ENCODE measurements at regions not wholly inside any gene's neighbourhood (a gene's known extent, or its start where the extent isn't known, plus 50 kb on each side); places are given as distances from the start of the nearest gene placed in this dataset.

- no TSS peak for BruUV-seq (replicated peaks)
- Histone ChIP-seq H2BK5ac (ENCODE audit: low read depth, low read length, poor library complexity, severe bottlenecking) (no peak overlapping the region), H3K18ac (ENCODE audit: low read depth, low read length) (no peak overlapping the region), H3K9me1 (ENCODE audit: insufficient read depth, low read length) (no peaks in the 10 kb centered on the region), H3K4me2 (ENCODE audit: low read depth, low read length) (no peak overlapping the region), H3K27me3 (ENCODE audit: control insufficient read depth, insufficient read depth, low read length) (peaks cover 13% of the 10 kb centered on the region), H3K9ac (ENCODE audit: low read depth, low read length) (no peak overlapping the region), H3K79me1 (ENCODE audit: low read depth in 1 of 2, low read length in 2 of 2) (no peaks in the 10 kb centered on the region), H3K14ac (replicated peaks; ENCODE audit: low read depth, low read length) (no peak overlapping the region), H2BK15ac (ENCODE audit: low read depth, low read length) (no peak overlapping the region), H2AK9ac (replicated peaks; ENCODE audit: low read depth, low read length, poor library complexity) (no peak overlapping the region), H3K4ac (ENCODE audit: low read depth, low read length) (no peak overlapping the region), H4K5ac (ENCODE audit: low read depth, low read length) (no peak overlapping the region), H3K4me1 (ENCODE audit: control insufficient read depth, insufficient read depth, low read length) (no peaks in the 10 kb centered on the region), H2BK20ac (ENCODE audit: low read depth, low read length) (no peak overlapping the region), H3K27ac (ENCODE audit: insufficient read depth, low read length) (no peak overlapping the region), H3K4me3 (ENCODE audit: insufficient read depth, low read depth, low read length) (no peak overlapping the region), H3K9me3 (ENCODE audit: control insufficient read depth, insufficient read depth, low read length) (no peaks in the 10 kb centered on the region), H3K23ac (ENCODE audit: low read depth, low read length) (no peak overlapping the region), H4K8ac (ENCODE audit: low read depth in 2 of 2, low read length in 2 of 2) (no peak overlapping the region), H4K20me1 (ENCODE audit: insufficient read depth, low read length) (no peaks in the 10 kb centered on the region), H4K91ac (ENCODE audit: insufficient read depth, low read depth, low read length) (no peak overlapping the region), H3K36me3 (ENCODE audit: control insufficient read depth, insufficient read depth, low read length) (no peaks in the 10 kb centered on the region), H2BK120ac (ENCODE audit: low read depth, low read length) (no peak overlapping the region), H3K56ac (ENCODE audit: extremely low read depth, insufficient read depth, low read length) (no peak overlapping the region), H2AK5ac (ENCODE audit: low read depth, low read length) (no peak overlapping the region), H2AFZ (replicated peaks; ENCODE audit: low read length, poor library complexity) (no peak overlapping the region)
- TF ChIP-seq RAD21 (IDR thresholded peaks at IDR 0.05; ENCODE audit: low read length) (no peak), CEBPB (IDR thresholded peaks at IDR 0.05; ENCODE audit: low read depth, low read length) (no peak), MXI1 (IDR thresholded peaks at IDR 0.05; ENCODE audit: borderline replicate concordance, low read depth, low read length) (no peak), ELK1 (IDR thresholded peaks at IDR 0.05; ENCODE audit: borderline replicate concordance, low read depth, low read length) (no peak), BHLHE40 (IDR thresholded peaks at IDR 0.05; ENCODE audit: low read depth, low read length) (no peak), CHD1 (IDR thresholded peaks at IDR 0.05; ENCODE audit: low read depth, low read length) (no peak), USF2 (IDR thresholded peaks at IDR 0.05; ENCODE audit: low read depth, low read length) (no peak), RFX5 (IDR thresholded peaks at IDR 0.05; ENCODE audit: low read depth, low read length) (no peak), RCOR1 (IDR thresholded peaks at IDR 0.05; ENCODE audit: insufficient replicate concordance, low read length) (no peak), FOS (IDR thresholded peaks at IDR 0.05; ENCODE audit: low read depth, low read length) (no peak), NFE2L2 (IDR thresholded peaks at IDR 0.05; ENCODE audit: low read depth, low read length) (no peak), SMC3 (IDR thresholded peaks at IDR 0.05; ENCODE audit: low read depth, low read length) (no peak), MAZ (IDR thresholded peaks at IDR 0.05; ENCODE audit: borderline replicate concordance, low read depth, low read length) (no peak)
- ATAC-seq (ENCODE audit: low read depth) = no peak
- ChIA-PET CTCF (no interaction called here), POLR2A (ENCODE audit: unreplicated experiment) (no interaction called here)
- 67% methylated on average over 1 of the region's 3 CpGs; no CpG with 5 or more reads in 1 of the 2 experiments for whole genome bisulfite sequencing, 2 experiments (ENCODE audit: extremely low coverage in 2 of 2, insufficient read length in 1 of 2)
- DNase-seq = no peak
- intact Hi-C loops (cut with micrococcal nuclease) = no loop called here
- dilution Hi-C loops (cut with HindIII; ENCODE audit: low sequenced_read_pairs, unreplicated experiment) = no loop called here
- in situ Hi-C loops (cut with MboI; ENCODE audit: low sequenced_read_pairs) = no loop called here
Observed at GRCh38 chr3:44032487-44032886, 209.2 kb upstream of the TOPAZ1 start.

All from IMR-90 (cell line).